HEK293 (cell line): ENCODE measurements at regions not wholly inside any gene's neighbourhood (a gene's known extent, or its start where the extent isn't known, plus 50 kb on each side); places are given as distances from the start of the nearest gene placed in this dataset.

ENCODE experiments used
- CTCF ChIA-PET: fragments of 350-600 bp; formaldehyde crosslinking; extraction: SDS; loops from one replicate; lab custom pipeline; 2021; ENCODE audit warnings: antibody characterized with exemption; lab: Yijun Ruan, JAX
- POLR2A ChIA-PET: fragments of 300-600 bp; formaldehyde crosslinking; extraction: SDS; loops from one replicate; lab custom pipeline; 2020; ENCODE audit warnings: antibody characterized with exemption, inconsistent platforms; lab: Yijun Ruan, JAX
- H3K27ac ChIP-seq: fragments of 200-500 bp; sonication (Bioruptor generic); 2 replicates; pipeline ENCODE4 v1.5.1; 2014; ENCODE audit warnings: low read depth, low read length, control low read depth, inconsistent platforms; ENCODE audit errors: extremely low read depth
- H3K36me3 ChIP-seq, 2 experiments: fragments of 200-500 bp in 1 of 2; sonication (Bioruptor generic) in 1 of 2; 1 replicate in 1 of 2; 2 replicates in 1 of 2; pipeline ENCODE4 v1.5.1; 2014 to 2017; ENCODE audit warnings: inconsistent platforms in 2 of 2, low read length in 2 of 2; ENCODE audit not compliant: control insufficient read depth in 2 of 2, insufficient read depth in 1 of 2
- H3K4me1 ChIP-seq: fragments of 200-500 bp; sonication (Bioruptor generic); 2 replicates; pipeline ENCODE4 v1.5.1; 2014; ENCODE audit warnings: mild to moderate bottlenecking, low read length, inconsistent platforms; ENCODE audit not compliant: control insufficient read depth, insufficient read depth
- H3K4me3 ChIP-seq: 2 replicates; pipeline ENCODE4 v1.5.1; 2011; ENCODE audit warnings: low read depth, mild to moderate bottlenecking, control low read depth, low read length, moderate library complexity
- H3K9me3 ChIP-seq: fragments of 200-500 bp; sonication (Bioruptor generic); 2 replicates; pipeline ENCODE4 v1.5.1; 2014; ENCODE audit warnings: low read depth, low read length, inconsistent platforms; ENCODE audit not compliant: control insufficient read depth, insufficient read depth
- HOXC10 ChIP-seq: sonication (generic); formaldehyde crosslinking; IDR thresholded peaks from 2 replicates; pipeline ENCODE4 v1.8.1; 2023; ENCODE audit warnings: mild to moderate bottlenecking, missing genetic modification reagents
- KLF10 ChIP-seq: fragments of 450-650 bp; IDR thresholded peaks from 2 replicates; pipeline ENCODE4 v1.5.1; 2018; ENCODE audit warnings: missing biosample characterization, mild to moderate bottlenecking, missing genetic modification characterization
- OSR2 ChIP-seq: fragments of 450-650 bp; formaldehyde crosslinking; IDR thresholded peaks from 2 replicates; pipeline ENCODE4 v1.5.1; 2016; ENCODE audit warnings: missing biosample characterization, missing genetic modification characterization
- PRDM2 ChIP-seq: fragments of 450-650 bp; formaldehyde crosslinking; IDR thresholded peaks from 2 replicates; pipeline ENCODE4 v1.5.1; 2016; ENCODE audit warnings: missing biosample characterization, missing genetic modification characterization, borderline replicate concordance
- WT1 ChIP-seq: fragments of 450-650 bp; formaldehyde crosslinking; IDR thresholded peaks from 2 replicates; pipeline ENCODE4 v1.5.1; 2016; ENCODE audit warnings: missing biosample characterization, missing genetic modification characterization
- ZNF335 ChIP-seq: fragments of 450-650 bp; formaldehyde crosslinking; conservative IDR thresholded peaks from 2 replicates; pipeline ENCODE4 v1.5.1; 2016; ENCODE audit warnings: missing biosample characterization, missing genetic modification characterization
- ZNF391 ChIP-seq: fragments of 450-650 bp; formaldehyde crosslinking; IDR thresholded peaks from 2 replicates; pipeline ENCODE4 v1.5.1; 2016; ENCODE audit warnings: low read depth, missing biosample characterization, missing genetic modification characterization, borderline replicate concordance
- ZNF48 ChIP-seq: fragments of 450-650 bp; formaldehyde crosslinking; IDR thresholded peaks from 2 replicates; pipeline ENCODE4 v1.5.1; 2016; ENCODE audit warnings: missing biosample characterization, missing genetic modification characterization
- ZNF558 ChIP-seq: fragments of 450-650 bp; formaldehyde crosslinking; IDR thresholded peaks from 2 replicates; pipeline ENCODE4 v1.5.1; 2016; ENCODE audit warnings: missing biosample characterization, missing genetic modification characterization
- ZNF677 ChIP-seq: fragments of 450-650 bp; IDR thresholded peaks from 2 replicates; pipeline ENCODE4 v1.5.0; 2018; ENCODE audit warnings: missing biosample characterization, mild to moderate bottlenecking, missing genetic modification characterization, moderate library complexity
- TF ChIP-seq, protein P1 (sequence below): fragments of 450-650 bp; formaldehyde crosslinking; conservative IDR thresholded peaks from 2 replicates; pipeline ENCODE4 v1.5.1; 2016; ENCODE audit warnings: low read depth, missing biosample characterization, missing genetic modification characterization

DNA sequence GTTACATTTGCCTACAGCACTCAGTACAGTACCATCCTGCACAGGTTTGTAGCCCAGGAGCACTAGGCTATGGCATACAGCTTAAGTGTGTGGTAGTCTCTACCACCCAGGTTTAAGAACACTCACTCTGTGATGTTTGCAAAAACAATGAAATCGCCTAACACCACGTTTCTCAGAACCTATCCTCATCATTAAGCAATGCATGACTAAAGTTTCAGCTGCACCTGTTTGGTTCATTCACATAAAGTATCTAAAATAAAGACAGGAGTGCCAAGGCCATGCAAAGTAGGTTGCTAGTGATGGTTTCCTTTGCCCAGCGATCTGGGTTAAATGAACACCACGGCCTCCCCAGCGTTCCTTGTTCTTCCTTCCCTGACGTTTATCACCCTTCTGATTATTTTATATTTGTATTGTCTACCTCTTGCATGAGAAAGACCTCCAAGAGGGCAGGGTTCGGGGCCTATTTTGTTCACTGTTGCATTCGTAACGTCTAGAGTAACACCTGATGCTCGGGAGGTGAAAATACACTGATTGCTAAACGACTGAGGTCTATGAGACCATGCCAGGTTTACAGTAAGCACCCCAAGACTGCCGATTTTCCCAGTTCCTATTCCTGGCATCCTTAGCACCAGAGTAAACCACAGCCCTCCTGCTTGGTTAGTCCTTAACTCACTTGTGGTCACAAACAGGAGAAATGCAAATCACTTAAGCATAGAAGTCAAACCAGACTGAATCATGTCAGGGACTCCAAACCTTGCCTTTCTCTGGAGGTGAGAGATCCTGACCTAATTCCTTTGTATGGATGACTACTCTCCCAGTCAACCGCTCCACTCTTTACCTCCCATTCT, 204.1 kb upstream of the NFE2L3 start:
- no peak overlapping the region for H3K27ac ChIP-seq
- TF ChIP-seq ZNF48 (no peak), PRDM2 (tag by site-specific recombination) (no peak), HOXC10 (CRISPR knock-in tag) (no peak), ZNF558 (tag by site-specific recombination) (no peak), ZNF391 (tag by site-specific recombination) (no peak), ZNF677 (tag by site-specific recombination) (no peak)
- TF ChIP-seq, protein P1, sequence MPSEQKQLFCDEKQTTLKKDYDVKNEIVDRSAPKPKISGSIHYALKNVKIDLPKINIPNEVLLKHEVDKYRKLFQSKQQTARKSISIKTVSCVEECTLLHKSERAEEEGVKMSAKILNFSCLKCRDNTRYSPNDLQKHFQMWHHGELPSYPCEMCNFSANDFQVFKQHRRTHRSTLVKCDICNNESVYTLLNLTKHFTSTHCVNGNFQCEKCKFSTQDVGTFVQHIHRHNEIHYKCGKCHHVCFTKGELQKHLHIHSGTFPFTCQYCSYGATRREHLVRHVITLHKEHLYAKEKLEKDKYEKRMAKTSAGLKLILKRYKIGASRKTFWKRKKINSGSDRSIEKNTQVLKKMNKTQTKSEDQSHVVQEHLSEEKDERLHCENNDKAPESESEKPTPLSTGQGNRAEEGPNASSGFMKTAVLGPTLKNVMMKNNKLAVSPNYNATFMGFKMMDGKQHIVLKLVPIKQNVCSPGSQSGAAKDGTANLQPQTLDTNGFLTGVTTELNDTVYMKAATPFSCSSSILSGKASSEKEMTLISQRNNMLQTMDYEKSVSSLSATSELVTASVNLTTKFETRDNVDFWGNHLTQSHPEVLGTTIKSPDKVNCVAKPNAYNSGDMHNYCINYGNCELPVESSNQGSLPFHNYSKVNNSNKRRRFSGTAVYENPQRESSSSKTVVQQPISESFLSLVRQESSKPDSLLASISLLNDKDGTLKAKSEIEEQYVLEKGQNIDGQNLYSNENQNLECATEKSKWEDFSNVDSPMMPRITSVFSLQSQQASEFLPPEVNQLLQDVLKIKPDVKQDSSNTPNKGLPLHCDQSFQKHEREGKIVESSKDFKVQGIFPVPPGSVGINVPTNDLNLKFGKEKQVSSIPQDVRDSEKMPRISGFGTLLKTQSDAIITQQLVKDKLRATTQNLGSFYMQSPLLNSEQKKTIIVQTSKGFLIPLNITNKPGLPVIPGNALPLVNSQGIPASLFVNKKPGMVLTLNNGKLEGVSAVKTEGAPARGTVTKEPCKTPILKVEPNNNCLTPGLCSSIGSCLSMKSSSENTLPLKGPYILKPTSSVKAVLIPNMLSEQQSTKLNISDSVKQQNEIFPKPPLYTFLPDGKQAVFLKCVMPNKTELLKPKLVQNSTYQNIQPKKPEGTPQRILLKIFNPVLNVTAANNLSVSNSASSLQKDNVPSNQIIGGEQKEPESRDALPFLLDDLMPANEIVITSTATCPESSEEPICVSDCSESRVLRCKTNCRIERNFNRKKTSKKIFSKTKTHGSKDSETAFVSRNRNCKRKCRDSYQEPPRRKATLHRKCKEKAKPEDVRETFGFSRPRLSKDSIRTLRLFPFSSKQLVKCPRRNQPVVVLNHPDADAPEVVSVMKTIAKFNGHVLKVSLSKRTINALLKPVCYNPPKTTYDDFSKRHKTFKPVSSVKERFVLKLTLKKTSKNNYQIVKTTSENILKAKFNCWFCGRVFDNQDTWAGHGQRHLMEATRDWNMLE (tag by site-specific recombination): no peak
- POLR2A ChIA-PET: no interaction called here
- CTCF ChIA-PET: interaction anchor here (1.0 to 1.3 kb wide), 2 partner anchors 10 to 143 kb away, joined by 3 read pairs; no protein-coding TSS in a partner anchor
- no peaks in the 10 kb centered on the region for H3K36me3 ChIP-seq
- no peaks in the 10 kb centered on the region for H3K9me3 ChIP-seq
- H3K4me1 ChIP-seq: peaks cover 16% of the 10 kb centered on the region; the same call in 1 of the 2 replicates
- no peak overlapping the region for H3K4me3 ChIP-seq

- POLR2A ChIA-PET: no interaction called here
- TF ChIP-seq OSR2 (tag by site-specific recombination): no peak
- TF ChIP-seq ZNF335: peak; percentile 75
- TF ChIP-seq KLF10 (tag by site-specific recombination): 0 out of 2 replicates have a peak, but pooled peaks have one; percentile 28
- 0 out of 2 replicates have a peak, but pooled peaks have one; percentile 13 for TF ChIP-seq WT1
- CTCF ChIA-PET: interaction anchor here (1.7 kb wide), 1 partner anchor 10 kb away, joined by 4 read pairs; no protein-coding TSS in a partner anchor
- peaks cover 16% of the 10 kb centered on the region; the same call in 1 of the 2 replicates for H3K4me1 ChIP-seq
- H3K9me3 ChIP-seq: no peaks in the 10 kb centered on the region
- no peaks in the 10 kb centered on the region for H3K36me3 ChIP-seq
- no peak overlapping the region for H3K27ac ChIP-seq
- H3K4me3 ChIP-seq: peak overlapping the region; percentile 66
Measured at GRCh38 chr7:25949736-25950487, 202.1 kb upstream of the NFE2L3 start.
